ENCODE measurements at regions not wholly inside any gene's neighbourhood (a gene's known extent, or its start where the extent isn't known, plus 50 kb on each side); places are given as distances from the start of the nearest gene placed in this dataset.

- no peak for TF ChIP-seq CTCF (IDR thresholded peaks at IDR 0.05)
- TF ChIP-seq POLR2A (IDR thresholded peaks at IDR 0.05) = no peak
These were observed 85.4 kb upstream of the MYLIP start for GRCh38 chr6:16043171-16044135.

All from right lobe of liver (tissue), 4 donors.